Fibroblast of mammary gland (primary cell): ENCODE measurements at regions not wholly inside any gene's neighbourhood (a gene's known extent, or its start where the extent isn't known, plus 50 kb on each side); places are given as distances from the start of the nearest gene placed in this dataset.
"Not testable (repeated sequence)": the region's sequence is repeated elsewhere in the genome, so short reads cannot be mapped to it uniquely, and the experiment has no call there.

Source experiments
- DNase-seq: peaks from one replicate; pipeline ENCODE4 v3.0.0-alpha.2; 2010; ENCODE audit warnings: low read depth
- H3K4me3 ChIP-seq: 2 replicates; pipeline ENCODE4 v1.5.1; 2011; ENCODE audit warnings: low read depth, mild to moderate bottlenecking, low read length, moderate library complexity; ENCODE audit not compliant: control insufficient read depth
- CTCF ChIP-seq: conservative IDR thresholded peaks from 2 replicates; pipeline ENCODE4 v1.5.1; 2011; ENCODE audit warnings: low read depth, low read length, inconsistent platforms; ENCODE audit not compliant: control insufficient read depth, insufficient read depth

GRCh38 chr4:131001371-131001770 is 1905.4 kb downstream of the C4orf33 start:
- no peak for TF ChIP-seq CTCF
- no peak overlapping the region for H3K4me3 ChIP-seq
- DNase-seq: no peak

GRCh38 chr4:131002132-131002531 is 1906.2 kb downstream of the C4orf33 start:
- TF ChIP-seq CTCF: no peak
- DNase-seq: no peak
- H3K4me3 ChIP-seq: no peak overlapping the region

- no peak overlapping the region for H3K4me3 ChIP-seq
- DNase-seq: no peak
- no peak for TF ChIP-seq CTCF
Measured at GRCh38 chr4:131006388-131006787, 1910.4 kb downstream of the C4orf33 start.

GRCh38 chr4:131011961-131012360 is 1916.0 kb downstream of the C4orf33 start:
- not testable (repeated sequence) for H3K4me3 ChIP-seq, DNase-seq

- no peak overlapping the region for H3K4me3 ChIP-seq
- no peak for TF ChIP-seq CTCF
- DNase-seq: no peak
Measured at GRCh38 chr4:131013226-131013625, 1917.3 kb downstream of the C4orf33 start.

- H3K4me3 ChIP-seq: no peak overlapping the region
- DNase-seq: no peak
- TF ChIP-seq CTCF: no peak
Measured at GRCh38 chr4:131026771-131027170, 1930.8 kb downstream of the C4orf33 start.

GRCh38 chr4:131044368-131044767 is 1948.4 kb downstream of the C4orf33 start:
- no peak for DNase-seq
- TF ChIP-seq CTCF: no peak

GRCh38 chr4:131046821-131047220 is 1950.9 kb downstream of the C4orf33 start:
- no peak overlapping the region for H3K4me3 ChIP-seq
- no peak for TF ChIP-seq CTCF
- DNase-seq: no peak

More at GRCh38 chr4:131044368-131044767, 1948.4 kb downstream of the C4orf33 start:
- no peak overlapping the region for H3K4me3 ChIP-seq
